C4-2B (cell line): ENCODE measurements at regions not wholly inside any gene's neighbourhood (a gene's known extent, or its start where the extent isn't known, plus 50 kb on each side); places are given as distances from the start of the nearest gene placed in this dataset.

Experiments
- CTCF ChIP-seq: fragments of 450-650 bp; conservative IDR thresholded peaks from 2 replicates; pipeline ENCODE4 v1.5.1; 2017; ENCODE audit warnings: mild to moderate bottlenecking
- ZFX ChIP-seq: fragments of 450-650 bp; IDR thresholded peaks from 2 replicates; pipeline ENCODE4 v1.6.1; 2017

GRCh38 chr5:145587308-145587672 is 247.9 kb downstream of the PRELID2 start:
- TF ChIP-seq CTCF (no peak), ZFX (no peak)
